Mesenchymal stem cell (in vitro differentiated cells and primary cell): ENCODE measurements at regions not wholly inside any gene's neighbourhood (a gene's known extent, or its start where the extent isn't known, plus 50 kb on each side); places are given as distances from the start of the nearest gene placed in this dataset.

Source experiments
- DNase-seq: peaks from one replicate; pipeline ENCODE4 v3.0.0-alpha.2; 2013
- H2AFZ ChIP-seq: one replicate; pipeline ENCODE4 v1.6.1; 2013; ENCODE audit warnings: low read depth, mild to moderate bottlenecking, control low read depth, inconsistent platforms, low read length, moderate library complexity
- H2AK5ac ChIP-seq: 2 replicates; pipeline ENCODE4 v1.6.1; 2013; ENCODE audit warnings: low read length, moderate library complexity, mild to moderate bottlenecking, inconsistent platforms; ENCODE audit not compliant: severe bottlenecking
- H2BK120ac ChIP-seq: one replicate; pipeline ENCODE4 v1.6.1; 2013; ENCODE audit warnings: low read depth, mild to moderate bottlenecking, inconsistent platforms, low read length, moderate library complexity
- H2BK12ac ChIP-seq, 2 experiments: one replicate each; pipeline ENCODE4 v1.6.1; 2013; ENCODE audit warnings: inconsistent platforms in 2 of 2, low read length in 2 of 2, mild to moderate bottlenecking in 2 of 2, moderate library complexity in 2 of 2, control low read depth in 1 of 2
- H2BK15ac ChIP-seq: one replicate; pipeline ENCODE4 v1.6.1; 2013; ENCODE audit warnings: mild to moderate bottlenecking, low read depth, inconsistent platforms; ENCODE audit not compliant: poor library complexity, severe bottlenecking
- H2BK5ac ChIP-seq: 2 replicates; pipeline ENCODE4 v1.6.1; 2013; ENCODE audit warnings: low read depth, mild to moderate bottlenecking, low read length, control low read depth, inconsistent platforms; ENCODE audit not compliant: poor library complexity, severe bottlenecking
- H3K14ac ChIP-seq, 2 experiments: one replicate each; pipeline ENCODE4 v1.6.1; 2013; ENCODE audit warnings: inconsistent platforms in 2 of 2, low read length in 2 of 2, control low read depth in 1 of 2, mild to moderate bottlenecking in 1 of 2, moderate library complexity in 1 of 2
- H3K18ac ChIP-seq, 2 experiments: one replicate each; pipeline ENCODE4 v1.6.1; 2013; ENCODE audit warnings: inconsistent platforms in 2 of 2, low read length in 2 of 2, control low read depth in 1 of 2, low read depth in 1 of 2, mild to moderate bottlenecking in 1 of 2
- H3K23ac ChIP-seq, 2 experiments: one replicate each; pipeline ENCODE4 v1.6.1; 2013; ENCODE audit warnings: inconsistent platforms in 2 of 2, low read length in 2 of 2, mild to moderate bottlenecking in 2 of 2, moderate library complexity in 2 of 2, control low read depth in 1 of 2
- H3K27ac ChIP-seq: 2 replicates; pipeline ENCODE4 v1.5.1; 2013; ENCODE audit warnings: mild to moderate bottlenecking, moderate library complexity, low read length, control low read depth, inconsistent platforms; ENCODE audit not compliant: poor library complexity, severe bottlenecking
- H3K27me3 ChIP-seq, 2 experiments: 2 replicates each; pipeline versions ENCODE4 v1.6.1 to v1.7.0; 2013; ENCODE audit warnings: low read length in 2 of 2, mild to moderate bottlenecking in 2 of 2, moderate library complexity in 2 of 2, control low read depth in 1 of 2, inconsistent platforms in 1 of 2; ENCODE audit not compliant: control insufficient read depth in 1 of 2, insufficient read depth in 1 of 2
- H3K36me3 ChIP-seq, 2 experiments: 2 replicates each; pipeline versions ENCODE4 v1.6.1 to v1.7.0; 2013; ENCODE audit warnings: low read length in 2 of 2, control low read depth in 1 of 2, inconsistent platforms in 1 of 2, low read depth in 1 of 2, mild to moderate bottlenecking in 1 of 2; ENCODE audit not compliant: insufficient read depth in 2 of 2, control insufficient read depth in 1 of 2
- H3K4ac ChIP-seq, 2 experiments: one replicate each; pipeline ENCODE4 v1.6.1; 2013; ENCODE audit warnings: inconsistent platforms in 2 of 2, low read length in 2 of 2, mild to moderate bottlenecking in 2 of 2, moderate library complexity in 2 of 2, control low read depth in 1 of 2, low read depth in 1 of 2
- H3K4me1 ChIP-seq: 2 replicates; pipeline ENCODE4 v1.6.1; 2013; ENCODE audit warnings: low read depth, low read length, control low read depth; ENCODE audit not compliant: control insufficient read depth, insufficient read depth
- H3K4me2 ChIP-seq: 2 replicates; pipeline ENCODE4 v1.6.1; 2013; ENCODE audit warnings: low read length, mild to moderate bottlenecking, inconsistent platforms; ENCODE audit not compliant: poor library complexity, severe bottlenecking
- H3K4me3 ChIP-seq, 2 experiments: 2 replicates each; pipeline versions ENCODE4 v1.5.1 to v1.7.0; 2013; ENCODE audit warnings: low read length in 2 of 2, mild to moderate bottlenecking in 2 of 2, control low read depth in 1 of 2, low read depth in 1 of 2; ENCODE audit not compliant: insufficient read depth in 1 of 2
- H3K79me1 ChIP-seq: replicated peaks from 2 replicates; pipeline ENCODE4 v1.6.1; 2013; ENCODE audit warnings: mild to moderate bottlenecking, control low read depth, low read length, inconsistent platforms; ENCODE audit not compliant: poor library complexity, severe bottlenecking
- H3K9ac ChIP-seq: 2 replicates; pipeline ENCODE4 v1.7.0; 2013; ENCODE audit warnings: mild to moderate bottlenecking, low read length, moderate library complexity
- H3K9me3 ChIP-seq: 2 replicates; pipeline ENCODE4 v1.7.0; 2013; ENCODE audit warnings: mild to moderate bottlenecking, low read length; ENCODE audit not compliant: control insufficient read depth
- H4K8ac ChIP-seq: one replicate; pipeline ENCODE4 v1.6.1; 2013; ENCODE audit warnings: inconsistent platforms, mild to moderate bottlenecking, low read length, moderate library complexity
- H4K91ac ChIP-seq: one replicate; pipeline ENCODE4 v1.6.1; 2013; ENCODE audit warnings: mild to moderate bottlenecking, low read length, inconsistent platforms
- WGBS: methylation state at CpG from one replicate; pipeline ENCODE4 v1.1.7; 2013; ENCODE audit warnings: mixed read lengths; 5-methylcytosine and 5-hydroxymethylcytosine counted together

GRCh38 chr3:168405288-168405687 is 309.6 kb upstream of the GOLIM4 start:
- Histone ChIP-seq H3K27me3 (no peaks in the 10 kb centered on the region), H2BK15ac (no peak overlapping the region), H3K14ac (no peak overlapping the region), H3K4me1 (no peaks in the 10 kb centered on the region), H4K91ac (no peak overlapping the region), H3K9ac (no peak overlapping the region), H3K9me3 (peaks cover 14% of the 10 kb centered on the region), H2BK12ac (no peak overlapping the region), H3K18ac (no peak overlapping the region), H4K8ac (no peak overlapping the region), H2AFZ (no peak overlapping the region), H2BK120ac (no peak overlapping the region), H3K36me3 (no peaks in the 10 kb centered on the region), H3K4me3 (no peak overlapping the region), H2AK5ac (no peak overlapping the region), H3K79me1 (no peaks in the 10 kb centered on the region), H3K4me2 (no peak overlapping the region), H2BK5ac (no peak overlapping the region), H3K27ac (no peak overlapping the region), H3K23ac (no peak overlapping the region), H3K4ac (no peak overlapping the region)
- 97% methylated on average over 1 of the region's 1 CpG for WGBS
- DNase-seq = no peak

DNA sequence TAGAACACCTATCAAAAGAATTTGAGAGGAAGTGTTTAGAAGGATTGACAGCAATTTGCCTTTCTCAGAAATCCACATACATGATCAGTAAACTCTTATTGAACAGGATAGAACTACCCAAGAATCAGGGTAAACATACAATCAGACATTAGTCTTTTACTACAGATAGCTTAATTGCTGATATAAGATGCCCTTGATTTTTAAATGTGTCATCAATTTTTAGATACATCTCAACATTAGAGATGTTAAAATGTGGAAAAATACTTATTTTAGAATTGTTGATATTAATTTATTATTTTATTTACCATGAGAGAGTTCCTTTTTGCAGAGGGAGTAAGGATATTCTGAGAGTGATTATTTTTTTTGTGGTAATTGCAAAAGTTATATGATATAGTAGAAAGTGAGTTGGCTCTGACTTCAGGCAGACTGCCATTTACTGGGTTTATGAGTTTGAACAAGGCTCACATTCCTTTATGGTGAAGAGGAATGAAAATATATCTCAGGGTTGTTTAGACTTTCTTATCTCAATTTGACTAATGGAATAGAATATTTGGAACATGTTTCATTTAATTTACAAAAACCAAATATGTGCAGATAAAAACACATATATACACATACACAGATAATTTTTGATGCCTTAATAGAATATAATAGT is 302.8 kb upstream of the GOLIM4 start:
- Histone ChIP-seq H2BK5ac (no peak overlapping the region), H2BK12ac (no peak overlapping the region), H2AFZ (no peak overlapping the region), H3K79me1 (no peaks in the 10 kb centered on the region), H2BK15ac (no peak overlapping the region), H3K4me1 (no peaks in the 10 kb centered on the region), H3K9me3 (no peaks in the 10 kb centered on the region), H3K4me2 (no peak overlapping the region), H2AK5ac (no peak overlapping the region), H3K14ac (no peak overlapping the region), H3K18ac (no peak overlapping the region), H3K27ac (no peak overlapping the region), H2BK120ac (no peak overlapping the region), H3K27me3 (no peaks in the 10 kb centered on the region), H3K9ac (no peak overlapping the region), H4K8ac (no peak overlapping the region), H3K36me3 (no peaks in the 10 kb centered on the region), H3K23ac (no peak overlapping the region), H3K4me3 (no peak overlapping the region), H3K4ac (no peak overlapping the region), H4K91ac (no peak overlapping the region)
- peak; percentile 11 for DNase-seq

DNA sequence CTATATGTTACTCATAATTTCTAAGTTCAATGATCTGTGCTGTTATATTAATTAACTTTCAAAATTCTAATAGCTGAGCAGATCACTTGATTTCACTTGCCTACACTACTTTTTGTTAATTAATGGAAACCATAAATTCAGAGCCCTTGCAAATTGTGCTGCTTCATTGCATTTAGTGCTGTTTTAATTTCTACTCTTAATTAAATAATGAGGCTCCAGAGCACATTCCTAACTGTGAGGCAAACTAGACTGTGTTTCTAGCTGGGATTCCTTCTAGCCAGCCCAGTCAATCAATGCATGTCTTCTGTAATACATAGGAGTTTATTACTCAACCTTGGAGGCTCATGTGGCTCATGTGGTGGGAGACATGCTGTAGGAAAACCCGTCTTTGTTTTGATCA is 301.1 kb upstream of the GOLIM4 start:
- H3K27me3 ChIP-seq = no peaks in the 10 kb centered on the region
- H3K4ac ChIP-seq = no peak overlapping the region
- no peak overlapping the region for H3K4me3 ChIP-seq
- no peak overlapping the region for H2AK5ac ChIP-seq
- no peak overlapping the region for H2BK15ac ChIP-seq
- H3K27ac ChIP-seq = no peak overlapping the region
- WGBS = 100% methylated on average over 1 of the region's 1 CpG
- no peak overlapping the region for H3K9ac ChIP-seq
- no peak overlapping the region for H4K8ac ChIP-seq
- no peak overlapping the region for H4K91ac ChIP-seq
- H2AFZ ChIP-seq = no peak overlapping the region
- no peak overlapping the region for H3K23ac ChIP-seq
- no peaks in the 10 kb centered on the region for H3K4me1 ChIP-seq
- H3K14ac ChIP-seq = no peak overlapping the region
- H3K4me2 ChIP-seq = no peak overlapping the region
- H3K9me3 ChIP-seq = no peaks in the 10 kb centered on the region
- H2BK5ac ChIP-seq = no peak overlapping the region
- no peak for DNase-seq
- no peak overlapping the region for H2BK12ac ChIP-seq
- H3K79me1 ChIP-seq = no peaks in the 10 kb centered on the region
- H3K18ac ChIP-seq = no peak overlapping the region
- no peak overlapping the region for H2BK120ac ChIP-seq
- H3K36me3 ChIP-seq = no peaks in the 10 kb centered on the region

DNA sequence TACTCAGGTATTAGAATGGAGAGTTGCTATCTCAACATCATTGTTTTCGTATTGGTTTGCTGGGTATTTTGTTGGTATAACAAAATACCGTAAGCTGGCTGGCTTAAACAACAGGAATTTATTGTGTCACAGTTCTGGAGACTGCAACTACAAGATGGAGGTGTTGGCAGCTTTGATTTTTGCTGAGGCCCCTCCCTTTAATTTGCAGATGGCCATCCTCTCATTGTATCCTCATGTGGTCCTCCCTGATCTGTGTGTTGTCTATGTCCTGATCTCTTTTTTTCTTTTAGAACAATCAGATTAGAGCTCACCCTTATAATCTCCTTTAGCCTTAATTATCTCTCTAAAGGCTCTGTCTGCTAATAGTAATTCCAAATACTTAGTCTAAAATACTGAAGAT is 299.8 kb upstream of the GOLIM4 start:
- Histone ChIP-seq H2AK5ac (no peak overlapping the region), H2BK120ac (no peak overlapping the region), H3K9ac (no peak overlapping the region), H3K4me1 (no peaks in the 10 kb centered on the region), H2AFZ (no peak overlapping the region), H4K91ac (no peak overlapping the region), H3K36me3 (no peaks in the 10 kb centered on the region), H3K4me2 (no peak overlapping the region), H3K79me1 (no peaks in the 10 kb centered on the region), H4K8ac (no peak overlapping the region), H2BK12ac (no peak overlapping the region), H3K4me3 (no peak overlapping the region), H3K9me3 (no peaks in the 10 kb centered on the region), H3K18ac (no peak overlapping the region), H2BK5ac (no peak overlapping the region), H3K27me3 (no peaks in the 10 kb centered on the region), H3K14ac (no peak overlapping the region), H3K27ac (no peak overlapping the region), H3K23ac (no peak overlapping the region), H3K4ac (no peak overlapping the region), H2BK15ac (no peak overlapping the region)
- 81% methylated on average over 2 of the region's 2 CpGs for WGBS
- no peak for DNase-seq
